ENCODE measurements at regions not wholly inside any gene's neighbourhood (a gene's known extent, or its start where the extent isn't known, plus 50 kb on each side); places are given as distances from the start of the nearest gene placed in this dataset.

- peaks cover 5% of the 10 kb centered on the region for H3K27me3 ChIP-seq (ENCODE audit: control insufficient read depth, insufficient read depth, low read length)
- no peak for ATAC-seq
- intact Hi-C loops (cut with micrococcal nuclease) = no loop called here
- no peak overlapping the region for H3K4me3 Mint-ChIP-seq
- no peak overlapping the region for H3K27ac Mint-ChIP-seq
- H3K36me3 ChIP-seq (ENCODE audit: control insufficient read depth, insufficient read depth, low read length) = no peaks in the 10 kb centered on the region
- H3K27ac ChIP-seq (ENCODE audit: low read length) = no peak overlapping the region
- no peaks in the 10 kb centered on the region for H3K9me3 Mint-ChIP-seq
- no peak overlapping the region for H3K4me3 ChIP-seq (ENCODE audit: low read length)
- no peaks in the 10 kb centered on the region for H3K4me1 ChIP-seq (ENCODE audit: control insufficient read depth, insufficient read depth, low read length)
- H3K27me3 Mint-ChIP-seq (ENCODE audit: low read depth in 2 of 2) = peaks cover 25 to 42% of the 10 kb centered on the region in 2 donors
- H3K9me3 ChIP-seq (ENCODE audit: control insufficient read depth, insufficient read depth, low read length) = no peaks in the 10 kb centered on the region
- no peak for TF ChIP-seq CTCF (IDR thresholded peaks at IDR 0.05)
- no peaks in the 10 kb centered on the region for H3K36me3 Mint-ChIP-seq
- H3K4me1 Mint-ChIP-seq = peaks cover 0 to 6% of the 10 kb centered on the region in 2 donors
- no peak for DNase-seq
Observed at GRCh38 chr9:87286506-87286905, 211.2 kb upstream of the DAPK1 start.

- no peaks in the 10 kb centered on the region for H3K4me1 ChIP-seq (ENCODE audit: control insufficient read depth, insufficient read depth, low read length)
- no peaks in the 10 kb centered on the region for H3K4me1 Mint-ChIP-seq
- H3K9me3 ChIP-seq (ENCODE audit: control insufficient read depth, insufficient read depth, low read length) = no peaks in the 10 kb centered on the region
- ATAC-seq = peak in 1 of 3 donors; percentile 45
- intact Hi-C loops (cut with micrococcal nuclease) = no loop called here
- H3K27me3 ChIP-seq (ENCODE audit: control insufficient read depth, insufficient read depth, low read length) = peaks cover 2% of the 10 kb centered on the region
- H3K36me3 Mint-ChIP-seq = no peaks in the 10 kb centered on the region
- no peaks in the 10 kb centered on the region for H3K9me3 Mint-ChIP-seq
- WGBS (ENCODE audit: insufficient coverage) = 88% methylated on average over 4 of the region's 4 CpGs
- TF ChIP-seq CTCF (IDR thresholded peaks at IDR 0.05) = no peak
- no peak overlapping the region for H3K27ac ChIP-seq (ENCODE audit: low read length)
- H3K27ac Mint-ChIP-seq = no peak overlapping the region
- no peak overlapping the region for H3K4me3 Mint-ChIP-seq
- no peak overlapping the region for H3K4me3 ChIP-seq (ENCODE audit: low read length)
- peaks cover 11 to 40% of the 10 kb centered on the region in 2 donors for H3K27me3 Mint-ChIP-seq (ENCODE audit: low read depth in 2 of 2)
- no peak for DNase-seq
- no peaks in the 10 kb centered on the region for H3K36me3 ChIP-seq (ENCODE audit: control insufficient read depth, insufficient read depth, low read length)
Observed at GRCh38 chr9:87290241-87291052, 207.2 kb upstream of the DAPK1 start.

- DNase-seq (no peak), ATAC-seq (no peak)
- H3K27me3 Mint-ChIP-seq (ENCODE audit: low read depth in 2 of 2) = peaks cover 11 to 42% of the 10 kb centered on the region in 2 donors
- H3K27ac Mint-ChIP-seq = no peak overlapping the region
- H3K4me3 Mint-ChIP-seq = no peak overlapping the region
- Histone ChIP-seq H3K27me3 (ENCODE audit: control insufficient read depth, insufficient read depth, low read length) (no peaks in the 10 kb centered on the region), H3K4me3 (ENCODE audit: low read length) (no peak overlapping the region), H3K36me3 (ENCODE audit: control insufficient read depth, insufficient read depth, low read length) (no peaks in the 10 kb centered on the region), H3K9me3 (ENCODE audit: control insufficient read depth, insufficient read depth, low read length) (no peaks in the 10 kb centered on the region), H3K4me1 (ENCODE audit: control insufficient read depth, insufficient read depth, low read length) (no peaks in the 10 kb centered on the region), H3K27ac (ENCODE audit: low read length) (no peak overlapping the region)
- WGBS (ENCODE audit: insufficient coverage) = 43% methylated on average over 1 of the region's 2 CpGs
- intact Hi-C loops (cut with micrococcal nuclease) = no loop called here
- H3K4me1 Mint-ChIP-seq = no peaks in the 10 kb centered on the region
- TF ChIP-seq CTCF (IDR thresholded peaks at IDR 0.05) = no peak
- no peaks in the 10 kb centered on the region for H3K36me3 Mint-ChIP-seq
- no peaks in the 10 kb centered on the region for H3K9me3 Mint-ChIP-seq
Observed at GRCh38 chr9:87292449-87293191, 205.0 kb upstream of the DAPK1 start.
